ENCODE measurements at regions not wholly inside any gene's neighbourhood (a gene's known extent, or its start where the extent isn't known, plus 50 kb on each side); places are given as distances from the start of the nearest gene placed in this dataset.

GRCh38 chr10:123303581-123304337 is 149.6 kb downstream of the BUB3 start:
- TF ChIP-seq CTCF (IDR thresholded peaks at IDR 0.05; ENCODE audit: control insufficient read depth, insufficient read depth, low read depth, low read length, missing control alignments) = no peak
- H3K4me3 ChIP-seq (ENCODE audit: control insufficient read depth, low read depth, low read length) = no peak overlapping the region
- DNase-seq (ENCODE audit: low read depth) = no peak

- no peak overlapping the region for H3K4me3 ChIP-seq (ENCODE audit: control insufficient read depth, low read depth, low read length)
- no peak for DNase-seq (ENCODE audit: low read depth)
- no peak for TF ChIP-seq CTCF (IDR thresholded peaks at IDR 0.05; ENCODE audit: control insufficient read depth, insufficient read depth, low read depth, low read length, missing control alignments)
Observed at GRCh38 chr10:123305671-123306070, 151.5 kb downstream of the BUB3 start.

- no peak for DNase-seq (ENCODE audit: low read depth)
- H3K4me3 ChIP-seq (ENCODE audit: control insufficient read depth, low read depth, low read length) = no peak overlapping the region
- no peak for TF ChIP-seq CTCF (IDR thresholded peaks at IDR 0.05; ENCODE audit: control insufficient read depth, insufficient read depth, low read depth, low read length, missing control alignments)
Observed at GRCh38 chr10:123306290-123306689, 152.1 kb downstream of the BUB3 start.

- DNase-seq (ENCODE audit: low read depth) = no peak
- H3K4me3 ChIP-seq (ENCODE audit: control insufficient read depth, low read depth, low read length) = no peak overlapping the region
- TF ChIP-seq CTCF (IDR thresholded peaks at IDR 0.05; ENCODE audit: control insufficient read depth, insufficient read depth, low read depth, low read length, missing control alignments) = no peak
Observed at GRCh38 chr10:123309731-123310130, 155.5 kb downstream of the BUB3 start.

- TF ChIP-seq CTCF (IDR thresholded peaks at IDR 0.05; ENCODE audit: control insufficient read depth, insufficient read depth, low read depth, low read length, missing control alignments) = no peak
- DNase-seq (ENCODE audit: low read depth) = no peak
- no peak overlapping the region for H3K4me3 ChIP-seq (ENCODE audit: control insufficient read depth, low read depth, low read length)
Observed at GRCh38 chr10:123316776-123317175, 162.6 kb downstream of the BUB3 start.

GRCh38 chr10:123318516-123318915 is 164.3 kb downstream of the BUB3 start:
- H3K4me3 ChIP-seq (ENCODE audit: control insufficient read depth, low read depth, low read length) = no peak overlapping the region

More at GRCh38 chr10:123318516-123318915, 164.3 kb downstream of the BUB3 start:
- no peak for TF ChIP-seq CTCF (IDR thresholded peaks at IDR 0.05; ENCODE audit: control insufficient read depth, insufficient read depth, low read depth, low read length, missing control alignments)
- DNase-seq (ENCODE audit: low read depth) = no peak
